EL (cell line): ENCODE measurements at regions not wholly inside any gene's neighbourhood (a gene's known extent, or its start where the extent isn't known, plus 50 kb on each side); places are given as distances from the start of the nearest gene placed in this dataset.
A peak's percentile ranks its signal among the peaks of the same experiment; 100 is the strongest.
"Not testable (repeated sequence)": the region's sequence is repeated elsewhere in the genome, so short reads cannot be mapped to it uniquely, and the experiment has no call there.

Experiments
- DNase-seq: peaks from one replicate; pipeline ENCODE4 v3.0.0-alpha.2; 2016

- DNase-seq, result no peak
These were observed 622.6 kb downstream of the DTWD2 start for GRCh38 chr5:118365718-118366117.

- peak; percentile 13 for DNase-seq
These were observed 633.5 kb downstream of the DTWD2 start for GRCh38 chr5:118354797-118355196.

GRCh38 chr5:118353970-118354369, 634.4 kb downstream of the DTWD2 start:
- no peak for DNase-seq

GRCh38 chr5:118336468-118336867, 651.9 kb downstream of the DTWD2 start:
- no peak for DNase-seq

- DNase-seq, result no peak
These were observed 661.0 kb downstream of the DTWD2 start for GRCh38 chr5:118327389-118327788.

- peak; percentile 63 for DNase-seq
These were observed 661.8 kb downstream of the DTWD2 start for GRCh38 chr5:118326481-118327045.

- peak; percentile 25 for DNase-seq
These were observed 662.4 kb downstream of the DTWD2 start for GRCh38 chr5:118325931-118326330.

GRCh38 chr5:118323723-118324122, 664.6 kb downstream of the DTWD2 start:
- DNase-seq, result not testable (repeated sequence)

- DNase-seq, result no peak
These were observed 667.3 kb downstream of the DTWD2 start for GRCh38 chr5:118321081-118321480.

GRCh38 chr5:118320121-118320520, 668.2 kb downstream of the DTWD2 start:
- no peak for DNase-seq

GRCh38 chr5:118314931-118315330, 673.4 kb downstream of the DTWD2 start:
- no peak for DNase-seq

- no peak for DNase-seq
These were observed 677.1 kb downstream of the DTWD2 start for GRCh38 chr5:118311103-118311819.

GRCh38 chr5:118310401-118310800, 677.9 kb downstream of the DTWD2 start:
- DNase-seq, result no peak

- peak; percentile 61 for DNase-seq
These were observed 685.1 kb downstream of the DTWD2 start for GRCh38 chr5:118303296-118303695.

GRCh38 chr5:118302786-118303185, 685.6 kb downstream of the DTWD2 start:
- no peak for DNase-seq

GRCh38 chr5:118301696-118302095, 686.7 kb downstream of the DTWD2 start:
- DNase-seq, result no peak

- no peak for DNase-seq
These were observed 693.3 kb downstream of the DTWD2 start for GRCh38 chr5:118295045-118295444.

GRCh38 chr5:118293378-118293777, 695.0 kb downstream of the DTWD2 start:
- no peak for DNase-seq

- DNase-seq, result no peak
These were observed 698.1 kb downstream of the DTWD2 start for GRCh38 chr5:118290204-118290603.

- DNase-seq, result not testable (repeated sequence)
These were observed 704.1 kb downstream of the DTWD2 start for GRCh38 chr5:118284230-118284629.

- not testable (repeated sequence) for DNase-seq
These were observed 705.8 kb downstream of the DTWD2 start for GRCh38 chr5:118282480-118283038.

- no peak for DNase-seq
These were observed 708.6 kb downstream of the DTWD2 start for GRCh38 chr5:118279540-118280294.

GRCh38 chr5:118270526-118270925, 717.8 kb downstream of the DTWD2 start:
- no peak for DNase-seq

- no peak for DNase-seq
These were observed 730.1 kb downstream of the DTWD2 start for GRCh38 chr5:118258223-118258622.
